HG03439 (cell line): ENCODE measurements at regions not wholly inside any gene's neighbourhood (a gene's known extent, or its start where the extent isn't known, plus 50 kb on each side); places are given as distances from the start of the nearest gene placed in this dataset.
A peak's percentile ranks its signal among the peaks of the same experiment; 100 is the strongest.
"Not testable (repeated sequence)": the region's sequence is repeated elsewhere in the genome, so short reads cannot be mapped to it uniquely, and the experiment has no call there.

Experiments used
- ATAC-seq: cut with Tn5 transposase; IDR thresholded peaks from one replicate; pipeline ENCODE4 v1.9.1; 2021; ENCODE audit warnings: mild to moderate bottlenecking, moderate library complexity; ENCODE audit not compliant: unreplicated experiment

DNA sequence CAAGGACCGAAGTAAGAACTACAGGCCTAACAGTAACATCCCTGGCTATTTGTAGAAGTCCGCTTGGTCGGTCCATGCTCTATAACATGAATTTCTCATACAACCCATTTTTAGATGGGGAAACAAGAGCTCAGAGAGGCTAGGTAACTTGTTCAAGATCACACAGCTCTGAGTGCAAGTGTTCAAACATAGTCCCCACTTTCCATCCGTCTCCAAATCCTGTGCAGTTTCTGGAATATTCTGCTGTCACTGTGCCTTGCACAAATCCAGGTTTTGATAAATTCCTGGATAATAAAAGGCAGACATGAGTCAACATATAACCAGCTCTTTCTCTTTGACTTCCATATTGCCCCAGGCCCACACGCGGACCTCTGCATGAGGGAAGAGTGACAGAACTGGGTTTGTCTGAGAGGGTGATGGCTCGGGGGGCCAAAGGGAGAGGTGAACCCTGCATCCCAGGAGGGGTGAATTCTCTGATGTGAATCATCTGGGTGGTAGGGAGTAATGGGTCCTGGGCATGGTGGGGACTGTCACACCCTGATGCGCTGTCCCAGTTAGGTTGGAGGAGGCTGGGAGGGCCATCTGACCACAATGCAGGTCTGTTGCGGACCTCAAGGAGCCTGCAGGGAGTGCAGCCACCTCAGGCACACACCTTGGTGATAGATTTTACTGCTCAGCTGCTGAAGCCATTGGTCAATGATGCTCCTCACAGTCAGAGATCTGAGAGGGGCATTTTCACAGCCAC is 162.2 kb downstream of the SMAD6 start:
- no peak for ATAC-seq

DNA sequence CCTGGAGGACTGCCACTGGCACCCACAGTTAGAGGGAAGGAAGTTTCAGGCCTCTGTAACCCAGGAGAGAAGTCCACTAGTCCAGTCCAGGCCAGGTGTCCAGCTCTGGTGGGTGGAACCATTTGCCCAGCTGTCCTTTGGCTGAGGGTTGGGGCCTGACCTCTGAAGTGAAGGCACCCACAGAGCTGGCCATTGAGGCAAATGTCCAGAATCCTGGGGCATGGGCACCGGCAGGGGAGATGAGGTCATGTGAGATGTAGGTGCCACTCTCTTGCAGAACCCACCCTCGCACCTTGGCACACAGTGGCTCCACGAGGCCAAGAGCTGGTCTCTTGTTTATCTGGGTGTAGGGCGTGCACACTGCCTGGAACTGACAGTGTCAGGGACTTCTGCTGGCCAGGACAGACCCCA is 162.8 kb downstream of the SMAD6 start:
- ATAC-seq: no peak

DNA sequence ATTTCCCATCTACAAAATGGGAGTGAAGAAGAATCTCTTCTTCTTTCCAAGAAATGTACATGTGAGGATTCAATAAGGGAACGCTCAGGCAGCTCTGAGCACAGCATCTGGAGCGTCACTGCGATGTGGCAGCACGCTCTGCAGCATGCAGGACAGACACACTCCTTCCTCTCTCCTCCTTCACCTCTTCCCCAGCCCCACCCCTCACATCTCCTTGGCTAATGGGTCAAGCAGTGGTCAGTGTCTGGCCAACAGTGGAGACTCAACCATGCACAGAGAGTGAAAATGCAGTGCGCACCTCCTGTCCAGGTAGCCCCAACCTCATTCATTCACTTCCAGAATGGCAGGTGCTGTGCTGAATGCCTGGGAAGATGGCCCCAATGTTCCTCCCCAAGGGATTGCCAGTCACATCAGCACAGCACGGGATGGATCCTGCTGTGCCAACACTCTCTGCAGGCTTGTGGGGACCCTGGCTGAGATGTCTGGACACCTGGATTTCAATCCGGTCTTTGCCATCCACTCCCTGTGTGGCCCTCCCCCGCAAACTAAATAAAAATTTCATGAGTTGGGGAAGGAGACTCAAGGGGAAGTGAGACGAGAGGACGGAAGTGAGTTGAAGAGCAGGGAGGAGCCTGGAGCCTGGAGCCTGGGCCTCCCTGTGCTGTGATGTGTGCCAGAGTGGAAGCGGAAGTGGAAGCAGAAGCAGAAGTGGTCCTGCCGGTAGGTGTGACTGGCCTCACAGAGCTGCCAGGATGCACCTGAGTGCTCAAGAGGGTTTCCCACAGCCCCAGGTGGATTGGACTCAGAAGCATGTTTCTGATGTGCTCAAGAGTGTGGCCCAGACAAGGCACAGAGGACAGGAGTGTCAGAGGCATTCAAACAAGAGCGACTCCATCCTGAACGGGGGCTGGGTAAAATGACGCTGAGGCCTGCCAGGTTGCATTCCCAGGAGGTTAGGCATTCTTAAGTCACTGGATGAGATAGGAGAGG is 163.9 kb downstream of the SMAD6 start:
- ATAC-seq: peak; percentile 70

DNA sequence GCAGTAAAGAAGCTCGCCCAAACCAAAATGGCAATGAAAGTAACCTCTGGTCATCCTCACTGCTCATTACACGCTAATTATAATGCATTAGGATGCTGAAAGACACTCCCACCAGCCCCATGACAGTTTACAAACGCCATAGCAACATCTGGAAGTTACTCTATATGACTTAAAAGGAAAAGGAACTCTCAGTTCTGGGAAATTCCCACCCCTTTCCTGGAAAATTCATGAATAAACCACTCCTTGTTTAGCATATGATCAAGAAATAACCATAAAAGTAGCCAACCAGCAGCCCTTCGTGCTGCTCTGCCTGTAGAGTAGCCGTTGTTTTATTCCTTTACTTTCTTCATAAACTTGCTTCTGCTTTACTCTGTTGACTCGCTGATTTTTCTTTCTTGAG is 164.6 kb downstream of the SMAD6 start:
- ATAC-seq: no peak

DNA sequence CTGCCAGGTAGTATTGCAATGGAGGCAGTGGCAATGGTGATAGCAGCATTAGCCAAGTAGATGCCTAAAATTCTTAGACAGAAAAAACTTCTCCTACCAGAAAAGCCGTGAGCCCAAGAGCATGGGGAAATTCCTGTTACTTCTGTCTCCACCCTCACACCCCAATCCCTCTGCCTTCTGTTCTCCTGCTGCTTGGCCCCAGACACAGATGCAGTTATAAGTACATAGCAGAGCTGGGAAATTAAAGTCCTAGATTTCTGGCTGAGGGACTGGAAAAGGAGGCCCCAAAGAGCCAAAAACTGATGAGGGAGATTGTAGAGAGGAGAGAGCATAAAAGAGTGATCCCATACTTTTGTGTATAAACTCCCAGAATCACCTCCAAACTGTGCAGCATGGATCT is 166.9 kb downstream of the SMAD6 start:
- ATAC-seq: no peak

DNA sequence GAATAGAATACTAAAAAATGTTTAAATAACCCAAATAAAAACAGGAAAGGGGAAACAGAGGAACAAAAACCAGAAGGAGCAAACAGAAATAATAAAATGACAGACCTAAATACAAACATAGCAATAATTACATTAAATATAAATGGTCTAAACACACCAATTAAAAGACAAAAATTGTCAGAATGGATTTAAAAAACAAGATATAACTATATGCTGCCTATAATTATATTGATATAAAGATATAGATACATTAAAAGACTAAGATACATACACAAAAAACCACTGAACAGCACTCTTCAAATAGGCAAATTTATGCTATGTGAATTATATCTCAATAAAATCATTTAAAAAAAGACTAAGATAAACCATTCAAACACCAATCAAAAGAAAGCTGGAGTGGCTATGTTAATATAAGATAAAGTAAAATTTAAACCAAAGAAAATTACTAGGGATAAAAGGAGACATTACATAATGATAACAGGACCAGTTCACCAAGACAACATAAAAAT is 168.9 kb downstream of the SMAD6 start:
- ATAC-seq: no peak

DNA sequence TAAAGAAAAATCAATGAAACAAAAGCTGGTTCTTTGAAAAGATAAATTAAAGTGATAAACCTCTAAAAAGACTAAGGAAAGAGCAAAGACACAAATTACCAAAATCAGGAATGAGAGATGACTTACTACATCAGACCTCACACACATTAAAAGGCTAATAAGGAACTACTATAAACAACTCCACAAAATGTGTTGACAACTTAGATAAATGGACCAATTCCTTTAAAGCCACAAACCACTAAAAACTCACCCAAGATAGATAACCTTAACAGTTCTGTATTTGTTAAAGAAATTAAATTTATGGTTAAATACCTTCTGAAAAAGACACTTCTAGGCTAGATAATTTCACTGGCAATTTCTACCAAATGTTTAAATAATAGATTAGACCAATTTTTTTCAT is 170.4 kb downstream of the SMAD6 start:
- no peak for ATAC-seq

DNA sequence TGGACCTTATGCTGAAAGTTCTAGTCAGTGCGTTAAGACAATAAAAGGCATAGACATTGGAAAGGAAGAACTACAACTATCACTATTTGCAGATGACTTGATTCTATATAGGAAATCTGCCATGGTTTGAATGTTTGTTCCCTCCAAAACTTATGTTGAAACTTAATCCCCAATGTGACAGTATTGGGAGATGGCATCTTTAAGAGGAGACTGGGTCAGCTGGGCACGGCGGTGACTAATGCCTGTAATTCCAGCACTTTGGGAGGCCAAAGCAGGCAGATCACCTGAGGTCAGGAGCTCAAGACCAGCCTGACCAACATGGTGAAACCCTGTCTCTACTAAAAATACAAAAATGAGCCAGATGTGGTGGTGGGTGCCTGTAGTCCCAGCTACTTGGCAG is 171.3 kb downstream of the SMAD6 start:
- not testable (repeated sequence) for ATAC-seq

DNA sequence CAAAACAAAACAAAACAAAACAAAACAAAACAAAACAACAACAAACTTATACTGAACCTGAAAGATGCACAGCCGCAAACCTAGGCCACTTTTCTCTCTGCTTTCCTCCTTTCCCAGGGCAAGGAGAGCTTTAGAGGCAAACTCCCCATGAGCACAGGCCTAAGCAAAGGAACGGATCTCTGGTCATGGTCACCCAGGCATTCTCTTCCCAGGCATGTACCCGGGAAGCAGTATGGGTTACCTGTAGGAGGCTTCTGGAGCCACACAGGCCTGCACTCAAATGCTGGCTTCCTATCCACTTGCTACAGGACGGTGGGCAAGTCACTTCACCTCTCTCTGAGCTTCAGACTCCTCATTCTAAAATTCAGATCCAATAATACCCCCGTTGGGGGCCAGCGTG is 171.8 kb downstream of the SMAD6 start:
- no peak for ATAC-seq

DNA sequence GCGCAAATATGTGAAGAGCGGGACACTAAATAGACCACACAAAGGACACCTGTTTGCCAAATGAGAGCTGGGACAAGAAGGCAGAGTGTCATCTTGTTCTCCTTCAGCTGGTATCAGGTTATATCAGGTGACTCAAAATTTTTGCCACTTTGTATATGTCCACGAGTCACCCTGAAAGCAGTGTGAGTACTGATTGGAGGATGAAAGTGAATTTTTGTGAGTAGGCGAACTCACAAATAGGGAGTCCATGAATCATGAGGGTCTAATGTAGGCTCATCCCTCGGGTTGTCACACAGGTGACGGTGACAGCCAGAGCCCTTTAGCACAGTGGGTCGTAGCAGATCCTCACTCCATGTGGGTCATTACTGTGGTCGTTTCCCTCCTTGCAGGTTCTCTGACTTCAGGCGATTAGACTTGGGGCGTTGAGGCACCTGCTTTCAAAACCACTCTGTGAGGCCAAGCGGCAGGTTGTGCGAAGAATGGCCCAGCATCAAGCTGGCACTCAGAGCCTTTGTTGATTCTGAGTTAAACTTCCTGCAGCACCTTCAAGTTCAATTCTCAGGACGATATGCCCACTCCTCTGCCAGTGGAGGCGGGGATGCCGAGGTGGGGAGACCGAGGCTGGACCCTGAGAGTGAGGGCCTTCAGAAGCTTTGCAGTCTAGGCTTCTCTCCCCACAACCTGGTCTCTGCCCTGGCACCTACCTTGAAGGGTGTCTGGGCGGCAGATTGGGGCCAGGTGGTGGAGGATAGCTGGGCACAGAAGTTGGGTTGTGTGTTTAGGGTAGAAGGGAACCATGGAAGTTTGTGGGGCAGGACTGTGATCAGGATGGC is 173.8 kb downstream of the SMAD6 start:
- no peak for ATAC-seq

DNA sequence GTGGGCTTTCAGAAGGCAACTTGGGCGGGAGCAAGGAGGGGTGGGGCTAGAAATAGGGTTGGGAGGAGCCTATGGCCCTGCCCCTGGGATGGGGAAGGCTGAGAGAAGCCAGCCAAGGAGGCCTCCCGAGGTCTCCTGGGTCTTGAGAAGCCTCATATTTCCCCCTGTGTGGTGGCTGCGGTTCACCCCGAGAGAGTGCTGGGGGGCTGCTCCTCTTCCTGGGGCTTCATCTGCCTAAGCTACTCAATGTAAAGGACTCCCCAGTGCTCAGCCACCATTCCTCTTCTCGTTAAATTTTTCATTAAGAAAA is 174.3 kb downstream of the SMAD6 start:
- ATAC-seq: no peak

DNA sequence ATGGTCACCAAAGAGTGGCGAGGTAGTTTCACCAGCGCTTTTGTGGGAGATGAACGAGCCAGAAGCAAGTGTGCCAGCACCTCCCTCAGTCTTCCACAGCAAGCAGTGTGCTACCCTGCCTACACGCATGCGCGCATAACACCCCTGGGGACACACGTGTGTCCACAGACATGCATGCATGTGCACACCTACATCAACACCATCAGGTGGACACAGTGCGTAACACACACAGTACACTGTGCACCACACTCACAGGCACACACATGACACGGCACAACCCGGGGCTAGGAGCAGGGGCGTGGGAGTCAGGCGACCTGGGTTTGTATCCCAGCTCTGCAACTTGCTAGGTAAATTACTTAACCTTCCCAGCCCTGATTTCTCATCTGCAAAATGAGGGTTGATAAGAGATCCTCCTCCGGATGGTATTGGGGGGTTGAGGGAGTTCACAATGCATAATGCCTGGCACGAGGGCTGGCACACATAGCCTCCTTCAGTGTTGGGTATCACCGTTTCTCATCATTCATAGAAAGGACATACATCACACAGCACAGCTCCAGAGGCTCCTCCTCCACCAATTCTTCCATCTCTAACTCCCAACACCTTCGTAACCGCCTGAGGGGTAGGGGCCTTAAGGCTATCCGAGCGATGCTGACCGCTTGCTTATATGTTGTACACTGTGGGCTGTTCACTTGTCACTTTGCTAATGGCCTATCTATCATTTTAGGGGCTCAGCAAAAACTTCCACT is 174.9 kb downstream of the SMAD6 start:
- no peak for ATAC-seq

DNA sequence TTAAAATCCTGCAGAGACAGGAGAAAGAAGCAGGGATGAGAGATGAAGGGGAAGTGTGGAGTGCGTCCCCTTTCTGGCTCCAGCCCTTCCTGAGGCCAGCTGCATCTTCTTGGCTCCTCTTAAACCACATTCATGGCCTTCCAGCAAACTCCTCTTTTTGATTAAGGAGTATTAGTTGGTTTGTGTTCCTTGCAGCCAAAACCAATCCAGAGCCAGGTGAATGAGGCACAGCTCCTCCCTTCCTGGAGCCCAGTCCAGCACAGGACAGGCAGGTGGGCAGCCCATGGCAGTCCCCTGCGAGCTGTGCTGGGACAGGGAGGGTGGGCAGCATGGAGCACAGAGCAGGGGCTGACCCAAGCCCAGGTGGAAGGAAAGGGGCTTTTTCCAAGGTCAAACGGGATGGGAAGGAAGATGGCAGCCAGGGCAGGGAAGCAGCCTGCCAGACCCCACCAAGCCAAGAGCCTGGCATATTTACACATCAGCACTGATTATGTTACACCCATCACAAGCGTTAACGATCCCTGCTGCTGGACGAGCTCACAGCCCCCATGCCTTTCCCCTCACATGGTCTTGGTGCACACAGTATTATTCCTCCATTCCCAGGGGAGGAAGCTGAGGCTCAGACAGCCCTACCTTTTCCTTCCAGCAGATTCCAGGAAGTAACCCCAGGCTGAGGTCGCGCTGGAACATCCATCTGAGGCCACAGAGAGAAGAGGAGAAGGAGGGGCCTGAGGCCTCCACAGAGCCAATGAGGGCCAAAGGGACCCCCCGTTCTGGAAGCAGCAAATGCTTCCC is 175.6 kb downstream of the SMAD6 start:
- ATAC-seq: no peak

DNA sequence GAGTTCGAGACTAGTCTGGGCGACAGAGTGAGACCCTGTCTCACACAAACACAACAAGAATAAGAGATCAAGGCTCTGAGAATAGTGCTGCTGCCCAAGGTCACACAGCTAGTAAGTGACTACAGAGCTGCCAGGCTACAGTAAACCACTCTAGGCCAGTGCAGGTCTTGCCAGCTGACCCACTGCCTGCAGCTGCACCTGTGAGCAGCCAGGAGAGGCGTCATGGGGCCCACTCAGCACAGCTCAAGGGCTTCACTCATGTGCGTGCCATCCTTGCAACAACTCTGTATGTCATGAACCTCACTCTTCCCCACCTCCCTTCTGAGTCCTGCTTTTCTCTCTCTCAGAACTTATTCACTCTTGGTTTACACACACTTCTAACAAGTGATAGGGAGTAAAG is 176.7 kb downstream of the SMAD6 start:
- no peak for ATAC-seq

DNA sequence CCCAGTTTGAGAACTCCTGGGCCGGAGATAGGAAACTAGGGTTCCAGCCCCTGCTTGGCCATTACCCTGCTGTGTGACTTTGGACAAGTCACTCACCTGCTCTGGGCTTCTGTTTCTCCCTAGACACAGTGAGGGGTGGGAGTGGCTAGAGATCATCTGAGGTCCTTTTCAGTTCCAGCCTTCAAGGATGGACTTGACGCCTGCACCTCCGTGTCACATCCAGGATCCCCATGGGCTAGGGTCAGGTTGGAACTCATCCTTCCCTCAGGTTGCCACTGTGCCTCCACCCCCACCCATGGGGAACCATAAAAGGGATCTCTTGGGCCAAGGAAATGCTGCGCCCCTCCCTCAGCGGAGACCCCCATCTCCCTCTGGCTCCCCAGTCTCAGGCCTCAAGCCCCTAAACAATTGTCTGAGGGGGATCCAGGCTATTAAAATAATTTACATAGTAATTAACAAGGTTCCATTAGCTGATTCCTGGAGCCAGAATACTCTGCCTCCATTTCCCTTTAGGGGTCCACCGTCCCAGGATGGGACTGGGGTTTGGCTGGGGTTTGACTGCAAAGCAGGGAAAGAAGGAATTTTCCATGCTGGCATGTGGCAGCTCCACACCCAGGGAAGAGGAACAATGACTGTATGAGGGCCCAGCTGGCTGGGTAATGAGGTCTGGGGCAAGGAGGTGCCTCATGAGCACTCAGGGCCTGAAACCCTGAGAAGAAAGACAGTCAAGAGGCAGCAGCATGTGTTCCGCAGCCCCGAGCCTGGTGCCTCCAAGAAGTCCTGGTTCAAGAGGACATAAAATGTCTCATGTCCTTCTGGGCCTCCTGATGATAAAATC is 177.7 kb downstream of the SMAD6 start:
- ATAC-seq: no peak

DNA sequence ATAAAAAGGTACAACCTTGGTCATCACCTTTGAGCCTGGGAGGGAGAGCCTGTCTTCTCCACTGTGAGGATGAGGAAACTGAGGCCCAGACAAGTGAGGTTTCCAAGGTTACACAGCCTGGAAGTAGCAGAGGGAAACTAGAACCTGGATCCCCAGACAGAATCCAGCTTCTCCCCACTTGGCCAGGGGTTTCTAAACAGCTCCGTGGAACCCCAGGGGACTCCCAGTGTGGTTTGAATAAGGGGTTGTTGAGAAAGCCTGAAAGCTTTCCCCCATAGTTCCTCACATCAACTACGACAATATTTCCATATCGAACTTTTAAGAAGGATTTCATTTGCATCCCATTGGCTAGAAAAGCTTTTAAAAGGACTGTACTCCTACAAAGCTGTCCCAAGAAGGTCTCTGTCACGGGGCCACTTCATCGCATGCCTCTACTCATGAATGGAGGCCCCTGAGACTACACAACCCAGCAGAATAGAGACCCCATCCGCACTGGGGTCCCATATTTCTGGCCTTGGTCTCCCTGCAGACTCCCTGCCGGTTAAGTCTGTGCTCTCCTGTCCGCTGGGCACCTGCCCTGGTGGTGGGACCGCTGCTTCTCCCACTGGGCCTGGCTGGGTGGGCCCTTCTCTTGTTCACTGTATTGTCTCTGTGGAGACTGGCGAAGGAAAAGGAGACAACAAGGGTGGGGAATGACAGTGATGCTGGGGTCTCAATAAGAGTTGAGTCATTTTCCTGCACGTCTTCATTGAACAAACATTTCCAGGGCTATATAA is 178.5 kb downstream of the SMAD6 start:
- no peak for ATAC-seq

DNA sequence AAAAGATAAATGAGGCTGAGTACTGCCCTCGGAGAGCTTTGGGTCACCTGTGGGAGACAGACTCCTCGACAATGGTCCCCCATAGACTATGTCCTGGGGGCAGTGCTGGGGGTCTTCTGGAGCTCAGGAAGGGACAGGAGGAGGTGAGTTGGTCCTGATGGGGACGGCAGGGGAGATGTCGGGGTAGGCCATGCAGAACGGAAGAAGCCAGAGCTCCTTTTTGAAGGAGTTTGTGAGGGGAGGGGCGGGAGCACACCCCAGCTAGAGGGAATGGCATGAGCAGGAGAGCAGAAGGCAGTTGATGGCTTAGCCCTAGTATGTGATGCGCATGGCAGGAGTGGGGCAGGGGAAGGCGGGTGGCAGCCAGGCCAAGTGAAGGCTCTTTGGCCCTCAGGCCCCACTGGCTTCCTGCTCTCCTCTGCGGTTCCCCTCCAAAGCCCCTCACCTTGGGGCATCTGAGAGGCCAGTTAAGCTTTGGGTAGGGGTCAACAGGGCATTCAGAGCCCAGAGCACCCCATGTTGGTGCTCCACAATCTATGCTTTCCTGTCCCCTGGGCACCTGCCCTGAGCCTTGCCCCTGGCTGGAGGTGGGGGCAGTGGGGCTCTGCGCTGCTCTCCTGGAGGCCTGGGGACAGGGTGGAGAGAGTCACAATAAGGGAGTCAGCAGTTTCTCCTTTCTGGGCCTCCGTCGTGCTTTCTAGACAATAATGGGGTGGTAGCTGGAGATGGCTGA is 179.3 kb downstream of the SMAD6 start:
- no peak for ATAC-seq
